GM19035 (cell line): ENCODE measurements at regions not wholly inside any gene's neighbourhood (a gene's known extent, or its start where the extent isn't known, plus 50 kb on each side); places are given as distances from the start of the nearest gene placed in this dataset.
"Not testable (repeated sequence)": the region's sequence is repeated elsewhere in the genome, so short reads cannot be mapped to it uniquely, and the experiment has no call there.

Experiments used
- ATAC-seq: cut with Tn5 transposase; IDR thresholded peaks from one replicate; pipeline ENCODE4 v1.9.1; 2021; ENCODE audit not compliant: unreplicated experiment

GRCh38 chr11:96878299-96879051, 488.7 kb downstream of the JRKL start:
- ATAC-seq, result no peak

- ATAC-seq, result not testable (repeated sequence)
Measured at GRCh38 chr11:96882622-96883021, 492.8 kb downstream of the JRKL start.

GRCh38 chr11:96885405-96885804, 495.6 kb downstream of the JRKL start:
- no peak for ATAC-seq

- no peak for ATAC-seq
Measured at GRCh38 chr11:96885912-96886311, 496.1 kb downstream of the JRKL start.

- no peak for ATAC-seq
Measured at GRCh38 chr11:96893988-96894387, 504.2 kb downstream of the JRKL start.

- no peak for ATAC-seq
Measured at GRCh38 chr11:96894587-96894986, 504.8 kb downstream of the JRKL start.

GRCh38 chr11:96899971-96900370, 510.2 kb downstream of the JRKL start:
- ATAC-seq, result no peak

- ATAC-seq, result no peak
Measured at GRCh38 chr11:96905143-96905542, 515.3 kb downstream of the JRKL start.

- no peak for ATAC-seq
Measured at GRCh38 chr11:96905663-96906062, 515.9 kb downstream of the JRKL start.

- no peak for ATAC-seq
Measured at GRCh38 chr11:96906476-96906875, 516.7 kb downstream of the JRKL start.

- ATAC-seq, result no peak
Measured at GRCh38 chr11:96925862-96926261, 536.0 kb downstream of the JRKL start.

- ATAC-seq, result no peak
Measured at GRCh38 chr11:96940227-96940626, 550.4 kb downstream of the JRKL start.

GRCh38 chr11:96942855-96943254, 553.0 kb downstream of the JRKL start:
- no peak for ATAC-seq

GRCh38 chr11:96943970-96944369, 554.2 kb downstream of the JRKL start:
- no peak for ATAC-seq

- ATAC-seq, result no peak
Measured at GRCh38 chr11:96948066-96948465, 558.3 kb downstream of the JRKL start.

- ATAC-seq, result no peak
Measured at GRCh38 chr11:96949464-96949863, 559.7 kb downstream of the JRKL start.

GRCh38 chr11:96954587-96955242, 564.9 kb downstream of the JRKL start:
- no peak for ATAC-seq

GRCh38 chr11:96960476-96960875, 570.7 kb downstream of the JRKL start:
- no peak for ATAC-seq

- ATAC-seq, result no peak
Measured at GRCh38 chr11:96960926-96961325, 571.1 kb downstream of the JRKL start.

GRCh38 chr11:96961931-96962330, 572.1 kb downstream of the JRKL start:
- ATAC-seq, result no peak

- no peak for ATAC-seq
Measured at GRCh38 chr11:96963375-96963774, 573.6 kb downstream of the JRKL start.

- ATAC-seq, result no peak
Measured at GRCh38 chr11:96964661-96965060, 574.8 kb downstream of the JRKL start.

GRCh38 chr11:96967616-96968015, 577.8 kb downstream of the JRKL start:
- ATAC-seq, result no peak
